GM19240 (cell line): ENCODE measurements at regions not wholly inside any gene's neighbourhood (a gene's known extent, or its start where the extent isn't known, plus 50 kb on each side); places are given as distances from the start of the nearest gene placed in this dataset.

Experiments used
- DNase-seq: peaks from one replicate; pipeline ENCODE4 v3.0.0; 2011; ENCODE audit warnings: low spot score; ENCODE audit not compliant: insufficient read length

- DNase-seq: no peak
Measured at GRCh38 chr3:59422312-59422711, 372.5 kb upstream of the CFAP20DC start.

- DNase-seq: no peak
Measured at GRCh38 chr3:59418836-59419235, 369.0 kb upstream of the CFAP20DC start.

- DNase-seq: no peak
Measured at GRCh38 chr3:59412516-59412915, 362.7 kb upstream of the CFAP20DC start.

DNA sequence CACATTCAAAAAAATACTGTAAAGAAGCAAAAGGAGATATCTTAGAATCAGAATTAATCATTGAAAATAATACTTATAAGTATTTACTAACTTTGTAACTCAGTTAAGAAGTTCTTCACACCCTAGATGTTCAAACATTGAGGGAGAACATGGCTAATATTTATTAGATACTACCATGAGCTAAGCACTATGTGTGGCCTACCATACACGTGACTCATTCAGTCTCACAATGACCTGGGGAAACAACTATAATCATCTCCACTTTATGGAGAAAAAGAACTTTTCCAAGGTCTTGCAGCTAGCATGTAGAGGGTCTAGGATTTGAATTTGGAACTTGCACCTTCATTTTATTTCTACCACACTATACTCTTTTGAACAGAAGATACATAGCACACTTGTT lies 361.9 kb upstream of the CFAP20DC start:
- no peak for DNase-seq

GRCh38 chr3:59411186-59411585 lies 361.4 kb upstream of the CFAP20DC start:
- DNase-seq: no peak

DNA sequence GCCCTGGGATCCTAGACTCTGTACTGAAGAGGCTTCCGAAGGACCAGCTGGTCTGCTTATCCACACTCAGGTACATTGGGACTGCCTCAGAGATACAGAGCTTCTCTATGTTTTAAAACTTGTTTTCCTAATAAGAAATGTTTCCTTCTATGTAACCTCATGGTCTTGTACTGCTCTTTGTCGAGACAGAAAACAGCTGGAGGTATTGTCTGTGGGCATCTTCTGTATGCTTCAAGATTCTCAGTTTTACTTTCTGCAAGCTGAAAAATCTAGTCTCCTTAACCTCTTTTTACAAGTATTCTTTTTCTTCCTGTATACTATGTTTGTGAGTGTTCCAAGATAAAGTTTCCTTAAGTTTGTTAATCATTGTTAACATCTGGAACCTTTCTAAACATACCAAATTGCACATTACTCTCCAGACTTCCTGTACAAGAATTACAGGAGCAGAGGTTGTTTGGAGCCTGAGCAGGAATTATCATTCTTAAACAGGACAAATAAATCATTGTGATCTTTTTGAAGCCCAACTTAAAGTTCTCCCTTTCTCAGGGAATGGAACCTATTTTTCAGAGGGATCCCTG lies 358.3 kb upstream of the CFAP20DC start:
- DNase-seq: no peak

GRCh38 chr3:59407425-59407824 lies 357.6 kb upstream of the CFAP20DC start:
- no peak for DNase-seq

- DNase-seq: peak; percentile 48
Measured at GRCh38 chr3:59406943-59407342, 357.1 kb upstream of the CFAP20DC start.

- no peak for DNase-seq
Measured at GRCh38 chr3:59404851-59405250, 355.0 kb upstream of the CFAP20DC start.

DNA sequence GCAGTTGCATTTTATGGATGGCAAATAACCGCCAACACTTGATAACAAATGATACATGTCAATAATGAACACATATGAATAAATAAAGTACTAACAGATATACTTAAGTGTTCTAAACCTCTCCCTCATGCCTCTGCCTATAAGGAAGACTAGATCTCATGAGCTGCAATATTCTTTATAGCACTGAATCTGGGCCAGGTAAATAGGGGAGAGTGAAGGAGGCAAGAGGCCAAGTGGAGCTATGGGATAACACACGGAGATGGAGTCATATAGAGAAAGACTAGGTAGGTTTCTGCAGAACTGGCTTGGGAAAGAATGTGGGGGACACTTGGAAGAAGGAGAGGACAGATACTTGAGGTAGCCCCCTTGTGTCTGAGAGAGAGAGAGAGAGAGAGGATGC lies 354.2 kb upstream of the CFAP20DC start:
- no peak for DNase-seq

- DNase-seq: no peak
Measured at GRCh38 chr3:59401924-59402323, 352.1 kb upstream of the CFAP20DC start.

GRCh38 chr3:59392116-59392515 lies 342.3 kb upstream of the CFAP20DC start:
- DNase-seq: no peak

DNA sequence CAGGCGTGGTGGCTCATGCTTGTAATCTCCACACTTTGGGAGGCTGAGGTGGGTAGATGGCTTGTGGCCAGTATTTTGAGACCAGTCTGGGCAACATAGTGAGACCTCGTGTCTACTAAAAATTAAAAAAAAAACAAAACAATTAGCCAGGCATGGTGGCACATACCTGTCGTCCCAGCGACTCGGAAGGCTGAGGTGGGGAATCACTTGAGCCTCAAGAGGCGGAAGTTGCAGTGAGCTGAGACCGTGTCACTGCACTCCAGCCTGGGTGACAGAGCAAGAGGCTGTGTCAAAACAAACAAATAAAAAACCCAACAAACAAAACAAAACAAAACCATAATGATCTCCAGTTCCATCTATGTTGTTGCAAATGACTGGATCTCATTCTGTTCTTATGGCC lies 341.3 kb upstream of the CFAP20DC start:
- no peak for DNase-seq

- DNase-seq: no peak
Measured at GRCh38 chr3:59388555-59389270, 338.9 kb upstream of the CFAP20DC start.

GRCh38 chr3:59386165-59386564 lies 336.3 kb upstream of the CFAP20DC start:
- DNase-seq: peak; percentile 21

GRCh38 chr3:59385547-59385946 lies 335.7 kb upstream of the CFAP20DC start:
- no peak for DNase-seq

DNA sequence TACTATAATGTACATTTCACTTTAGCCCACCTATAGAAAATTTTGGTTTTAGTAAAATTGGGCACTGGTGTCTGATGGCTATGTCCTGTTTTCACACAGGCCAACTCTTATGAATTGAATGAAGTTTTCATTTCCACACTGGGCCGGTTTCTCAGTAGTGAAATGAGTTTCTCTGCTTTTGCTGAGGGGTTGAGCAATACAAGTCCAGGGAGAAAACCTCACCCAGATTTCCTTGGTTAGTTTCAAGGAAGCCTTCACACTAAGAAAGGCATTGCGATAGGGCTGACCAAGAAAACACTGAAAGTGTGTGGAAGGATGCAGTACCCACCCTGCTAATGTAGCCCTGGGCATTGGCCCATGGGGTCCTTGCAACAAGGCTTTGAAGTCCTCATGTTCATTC lies 331.5 kb upstream of the CFAP20DC start:
- DNase-seq: no peak

DNA sequence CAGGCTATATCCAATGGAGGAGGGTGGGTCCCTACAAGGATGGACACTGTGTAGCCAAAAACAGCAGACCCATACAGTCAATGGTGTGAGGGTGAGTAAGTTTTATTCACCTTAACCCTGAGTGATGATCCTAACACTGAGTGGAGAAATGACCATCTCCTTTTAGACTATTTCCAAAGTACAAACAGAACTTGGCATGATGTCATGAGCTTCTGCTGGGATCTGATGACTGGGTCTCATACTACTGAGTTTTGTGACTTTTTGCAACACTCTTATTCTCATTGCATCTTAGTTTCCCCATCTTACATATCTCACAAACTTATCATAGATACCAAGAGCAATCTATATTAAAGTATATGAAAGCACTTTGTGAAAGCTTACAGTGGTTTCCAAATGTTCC lies 330.3 kb upstream of the CFAP20DC start:
- DNase-seq: no peak

- DNase-seq: peak; percentile 61
Measured at GRCh38 chr3:59374818-59375211, 325.0 kb upstream of the CFAP20DC start.

DNA sequence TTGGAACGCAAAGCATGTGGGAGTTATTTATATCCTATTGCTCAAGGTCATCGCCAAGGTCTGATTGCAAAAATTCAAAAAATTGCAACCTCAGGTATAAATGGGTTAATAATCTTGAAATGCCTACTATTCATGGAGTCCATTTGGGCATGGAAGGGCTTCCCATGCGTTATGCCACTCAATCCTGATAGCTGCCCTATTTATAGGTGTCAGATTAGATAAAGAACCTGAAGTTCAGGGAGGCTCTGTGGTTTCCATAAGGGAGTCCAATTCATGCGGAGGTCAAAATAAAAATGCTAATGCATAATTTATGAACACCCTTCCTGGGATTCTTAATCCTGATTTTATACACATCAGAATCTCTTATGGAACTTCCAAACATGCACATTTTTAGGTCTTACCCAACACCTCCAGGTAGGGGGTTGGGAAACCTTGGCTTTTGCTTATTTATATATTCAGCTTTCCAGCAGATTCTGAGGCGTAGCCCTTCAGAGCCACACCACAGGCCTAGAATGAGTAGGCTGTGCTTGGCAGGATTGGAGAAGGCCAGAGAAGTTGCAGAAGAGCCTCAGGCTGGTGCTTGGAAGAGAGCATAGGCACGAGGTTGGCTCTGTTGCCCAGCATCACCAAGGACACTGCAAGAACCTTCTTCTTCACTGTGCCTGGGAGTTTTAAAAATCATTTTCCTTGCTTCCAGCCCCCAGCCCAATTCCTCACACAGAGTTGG lies 324.4 kb upstream of the CFAP20DC start:
- DNase-seq: no peak

- no peak for DNase-seq
Measured at GRCh38 chr3:59372346-59372745, 322.5 kb upstream of the CFAP20DC start.

GRCh38 chr3:59368900-59369675 lies 319.3 kb upstream of the CFAP20DC start:
- DNase-seq: no peak
